ENCODE measurements at regions not wholly inside any gene's neighbourhood (a gene's known extent, or its start where the extent isn't known, plus 50 kb on each side); places are given as distances from the start of the nearest gene placed in this dataset.

DNA sequence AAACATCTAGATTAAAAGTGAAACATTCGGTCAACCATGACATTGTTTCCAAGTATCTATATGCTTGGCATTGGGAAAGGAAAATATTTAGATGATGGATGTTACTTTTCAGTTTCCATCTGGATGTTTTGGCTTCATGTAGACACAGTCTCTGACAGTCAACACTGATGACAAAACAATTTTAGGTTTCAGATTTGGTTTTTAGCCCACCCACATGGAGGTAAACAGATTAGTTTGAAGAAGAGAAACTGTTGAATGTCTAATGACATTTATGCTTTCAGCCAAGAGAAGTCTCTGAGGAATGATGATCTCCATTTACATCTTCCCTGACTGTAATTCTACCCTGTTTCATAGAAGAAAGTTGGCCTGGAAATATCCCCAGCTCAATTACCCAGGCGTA is 379.1 kb downstream of the SLITRK6 start:
- TF ChIP-seq CTCF (IDR thresholded peaks at IDR 0.05; ENCODE audit: low read length), result no peak
- TF ChIP-seq EZH2 (IDR thresholded peaks at IDR 0.05; ENCODE audit: borderline replicate concordance, low read length), result no peak
